IPS-15b (cell line): ENCODE measurements at regions not wholly inside any gene's neighbourhood (a gene's known extent, or its start where the extent isn't known, plus 50 kb on each side); places are given as distances from the start of the nearest gene placed in this dataset.
"Not testable (repeated sequence)": the region's sequence is repeated elsewhere in the genome, so short reads cannot be mapped to it uniquely, and the experiment has no call there.

Experiments
- H3K27me3 ChIP-seq: one replicate; pipeline ENCODE4 v1.6.1; 2013; ENCODE audit warnings: low read length; ENCODE audit not compliant: control insufficient read depth, insufficient read depth
- H3K36me3 ChIP-seq: one replicate; pipeline ENCODE4 v1.6.1; 2013; ENCODE audit warnings: low read length; ENCODE audit not compliant: control insufficient read depth, insufficient read depth
- H3K4me1 ChIP-seq: one replicate; pipeline ENCODE4 v1.6.1; 2013; ENCODE audit warnings: mild to moderate bottlenecking, low read length; ENCODE audit not compliant: control insufficient read depth, insufficient read depth
- H3K4me3 ChIP-seq: one replicate; pipeline ENCODE4 v1.5.1; 2013; ENCODE audit warnings: low read depth, low read length
- H3K9ac ChIP-seq: one replicate; pipeline ENCODE4 v1.6.1; 2013; ENCODE audit warnings: low read depth, mild to moderate bottlenecking, low read length
- H3K9me3 ChIP-seq: one replicate; pipeline ENCODE4 v1.6.1; 2013; ENCODE audit warnings: mild to moderate bottlenecking, low read length; ENCODE audit not compliant: control insufficient read depth, insufficient read depth

GRCh38 chr20:24838546-24839535 is 110.2 kb upstream of the CST7 start:
- Histone ChIP-seq H3K9me3 (no peaks in the 10 kb centered on the region), H3K36me3 (no peaks in the 10 kb centered on the region), H3K4me3 (no peak overlapping the region), H3K4me1 (no peaks in the 10 kb centered on the region), H3K27me3 (no peaks in the 10 kb centered on the region), H3K9ac (no peak overlapping the region)

- Histone ChIP-seq H3K9ac (no peak overlapping the region), H3K27me3 (no peaks in the 10 kb centered on the region), H3K36me3 (no peaks in the 10 kb centered on the region), H3K4me3 (no peak overlapping the region), H3K4me1 (no peaks in the 10 kb centered on the region), H3K9me3 (no peaks in the 10 kb centered on the region)
Measured at GRCh38 chr20:24840121-24840713, 108.9 kb upstream of the CST7 start.

DNA sequence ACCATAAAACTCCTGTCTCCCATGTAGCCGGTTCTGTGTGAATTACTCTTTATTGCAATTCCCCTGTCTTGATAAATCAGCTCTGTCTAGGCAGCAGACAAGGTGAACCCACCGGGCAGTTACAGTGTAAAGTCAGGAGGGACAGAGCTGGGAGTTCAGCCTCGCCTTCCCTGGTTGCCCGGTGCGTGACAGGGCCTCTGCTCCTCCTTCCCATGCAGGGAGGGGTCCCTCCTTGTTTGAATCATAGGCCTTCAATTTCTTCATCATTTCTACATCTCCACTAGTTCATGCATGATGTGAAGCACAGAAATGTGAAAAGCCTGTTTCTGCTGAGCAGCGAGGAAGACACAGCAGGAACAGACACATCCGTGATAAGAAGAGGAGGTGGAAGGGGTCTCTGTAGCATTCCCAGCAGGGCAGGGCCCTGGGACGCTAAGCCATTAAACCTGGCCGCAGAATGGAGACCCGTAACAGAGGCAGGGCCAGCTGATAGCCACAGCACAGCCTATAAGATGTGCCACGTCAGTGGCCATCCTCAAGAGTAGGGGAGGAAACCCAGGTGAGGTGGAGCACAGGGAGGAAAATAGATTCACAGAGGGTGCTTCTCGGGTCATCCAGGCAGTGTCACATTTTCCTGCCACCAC is 106.7 kb upstream of the CST7 start:
- no peak overlapping the region for H3K9ac ChIP-seq
- H3K36me3 ChIP-seq = no peaks in the 10 kb centered on the region
- no peaks in the 10 kb centered on the region for H3K4me1 ChIP-seq
- H3K27me3 ChIP-seq = no peaks in the 10 kb centered on the region
- H3K4me3 ChIP-seq = no peak overlapping the region
- no peaks in the 10 kb centered on the region for H3K9me3 ChIP-seq

- no peaks in the 10 kb centered on the region for H3K4me1 ChIP-seq
- H3K9me3 ChIP-seq = no peaks in the 10 kb centered on the region
- H3K36me3 ChIP-seq = no peaks in the 10 kb centered on the region
- H3K9ac ChIP-seq = no peak overlapping the region
- no peak overlapping the region for H3K4me3 ChIP-seq
- no peaks in the 10 kb centered on the region for H3K27me3 ChIP-seq
Measured at GRCh38 chr20:24842918-24843715, 106.0 kb upstream of the CST7 start.

- no peak overlapping the region for H3K4me3 ChIP-seq
- no peaks in the 10 kb centered on the region for H3K36me3 ChIP-seq
- no peaks in the 10 kb centered on the region for H3K4me1 ChIP-seq
- H3K27me3 ChIP-seq = no peaks in the 10 kb centered on the region
- H3K9ac ChIP-seq = no peak overlapping the region
- no peaks in the 10 kb centered on the region for H3K9me3 ChIP-seq
Measured at GRCh38 chr20:24850176-24850575, 98.9 kb upstream of the CST7 start.

DNA sequence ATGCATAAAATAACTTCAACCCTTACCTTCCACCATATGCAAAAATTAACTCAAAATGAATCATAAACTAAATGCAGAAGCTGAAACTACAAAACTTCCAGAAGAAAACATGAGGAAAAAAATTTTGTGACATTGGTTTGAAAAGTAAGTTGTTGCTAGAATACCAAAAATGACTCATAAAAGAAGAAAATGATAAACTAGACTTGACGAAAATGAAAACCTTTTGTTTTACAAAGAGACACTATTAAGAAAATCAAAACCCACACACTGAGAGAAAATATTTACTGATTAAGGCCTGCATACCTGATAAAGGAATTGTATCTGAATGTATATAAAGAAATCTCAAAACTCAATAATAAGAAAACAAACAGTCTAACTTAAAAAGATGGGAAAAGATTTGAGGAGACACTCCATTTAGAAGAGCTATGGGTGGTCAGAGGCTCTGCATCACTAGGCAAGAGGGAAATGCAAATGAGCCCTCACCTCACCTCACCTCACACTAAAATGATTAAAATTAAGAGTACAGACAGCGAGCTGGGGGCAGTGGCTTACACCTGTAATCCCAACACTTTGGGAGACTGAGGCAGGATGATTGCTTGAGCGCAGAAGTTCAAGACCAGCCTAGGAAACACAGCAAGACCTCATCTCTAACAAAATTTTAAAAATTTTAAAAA is 97.6 kb upstream of the CST7 start:
- Histone ChIP-seq H3K9ac (no peak overlapping the region), H3K4me1 (no peaks in the 10 kb centered on the region), H3K36me3 (no peaks in the 10 kb centered on the region), H3K27me3 (no peaks in the 10 kb centered on the region), H3K4me3 (no peak overlapping the region), H3K9me3 (peaks cover 3% of the 10 kb centered on the region)

- no peaks in the 10 kb centered on the region for H3K4me1 ChIP-seq
- H3K27me3 ChIP-seq = no peaks in the 10 kb centered on the region
- no peaks in the 10 kb centered on the region for H3K36me3 ChIP-seq
- no peak overlapping the region for H3K9ac ChIP-seq
- no peak overlapping the region for H3K4me3 ChIP-seq
- peaks cover 3% of the 10 kb centered on the region for H3K9me3 ChIP-seq
Measured at GRCh38 chr20:24853916-24854315, 95.2 kb upstream of the CST7 start.

- Histone ChIP-seq H3K9me3 (peaks cover 6% of the 10 kb centered on the region), H3K27me3 (no peaks in the 10 kb centered on the region), H3K4me1 (no peaks in the 10 kb centered on the region), H3K36me3 (no peaks in the 10 kb centered on the region), H3K9ac (no peak overlapping the region), H3K4me3 (no peak overlapping the region)
Measured at GRCh38 chr20:24855848-24856247, 93.2 kb upstream of the CST7 start.

DNA sequence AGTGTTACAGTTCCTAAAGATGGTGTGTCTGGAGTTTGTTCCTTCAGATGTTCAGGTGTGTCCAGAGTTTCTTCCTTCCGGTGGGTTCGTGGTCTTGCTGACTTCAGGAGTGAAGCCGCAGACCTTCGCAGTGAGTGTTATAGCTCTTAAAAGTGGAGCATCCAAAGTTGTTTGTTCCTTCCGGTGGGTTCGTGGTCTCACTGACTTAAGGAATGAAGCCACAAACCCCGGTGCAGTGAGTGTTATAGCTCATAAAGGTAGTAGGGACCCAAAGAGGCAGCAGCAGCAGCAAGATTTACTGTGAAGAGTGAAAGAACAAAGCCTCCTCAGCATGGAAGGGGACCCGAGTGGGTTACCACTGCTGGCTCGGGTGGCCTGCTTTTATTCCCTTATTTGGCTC is 90.6 kb upstream of the CST7 start:
- H3K27me3 ChIP-seq, H3K4me3 ChIP-seq, H3K9ac ChIP-seq, H3K4me1 ChIP-seq, H3K36me3 ChIP-seq, H3K9me3 ChIP-seq: not testable (repeated sequence)

DNA sequence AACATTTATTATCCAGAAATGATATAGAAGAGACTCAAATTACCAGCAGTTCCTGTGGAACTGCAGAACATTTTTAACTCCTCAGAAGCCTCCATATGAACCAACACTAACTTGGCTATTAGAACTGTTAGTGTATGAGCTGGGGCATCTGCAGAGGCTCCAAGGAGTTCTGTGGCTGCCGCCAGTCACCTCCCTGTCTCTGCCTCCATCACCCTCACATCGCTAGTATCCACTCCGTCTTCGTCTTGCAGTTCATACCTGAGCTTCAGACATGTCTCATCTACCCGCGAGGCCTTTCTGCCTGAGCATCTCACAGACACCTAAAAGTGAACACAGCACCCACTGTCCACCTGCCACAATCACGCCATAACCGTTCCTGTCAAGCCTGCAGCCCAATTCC is 89.5 kb upstream of the CST7 start:
- peaks cover 7% of the 10 kb centered on the region for H3K9me3 ChIP-seq
- no peaks in the 10 kb centered on the region for H3K36me3 ChIP-seq
- H3K4me3 ChIP-seq = no peak overlapping the region
- H3K9ac ChIP-seq = no peak overlapping the region
- no peaks in the 10 kb centered on the region for H3K4me1 ChIP-seq
- H3K27me3 ChIP-seq = no peaks in the 10 kb centered on the region

DNA sequence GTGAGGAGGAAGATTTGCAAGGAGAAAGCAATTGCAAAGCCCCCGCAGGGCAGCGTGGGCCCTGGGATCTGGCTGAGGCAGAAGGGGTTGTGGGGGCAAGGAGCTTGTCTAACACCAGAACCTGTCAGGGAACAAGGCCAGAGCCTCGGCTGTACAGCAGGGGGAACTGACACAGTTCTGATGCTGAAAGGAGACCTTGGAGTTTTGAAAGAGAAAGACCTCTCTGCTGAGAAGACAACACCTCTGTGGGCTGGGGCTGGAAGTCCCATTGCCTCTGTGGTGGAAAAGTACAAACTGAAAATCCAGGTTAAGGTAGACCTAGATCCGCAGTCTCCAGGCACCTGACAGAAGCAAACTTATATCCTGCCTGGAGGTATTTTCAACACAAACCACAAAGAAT is 86.9 kb upstream of the CST7 start:
- no peak overlapping the region for H3K4me3 ChIP-seq
- no peaks in the 10 kb centered on the region for H3K4me1 ChIP-seq
- no peaks in the 10 kb centered on the region for H3K27me3 ChIP-seq
- peaks cover 9% of the 10 kb centered on the region for H3K9me3 ChIP-seq
- no peak overlapping the region for H3K9ac ChIP-seq
- no peaks in the 10 kb centered on the region for H3K36me3 ChIP-seq
